ENCODE measurements at regions not wholly inside any gene's neighbourhood (a gene's known extent, or its start where the extent isn't known, plus 50 kb on each side); places are given as distances from the start of the nearest gene placed in this dataset.

DNA sequence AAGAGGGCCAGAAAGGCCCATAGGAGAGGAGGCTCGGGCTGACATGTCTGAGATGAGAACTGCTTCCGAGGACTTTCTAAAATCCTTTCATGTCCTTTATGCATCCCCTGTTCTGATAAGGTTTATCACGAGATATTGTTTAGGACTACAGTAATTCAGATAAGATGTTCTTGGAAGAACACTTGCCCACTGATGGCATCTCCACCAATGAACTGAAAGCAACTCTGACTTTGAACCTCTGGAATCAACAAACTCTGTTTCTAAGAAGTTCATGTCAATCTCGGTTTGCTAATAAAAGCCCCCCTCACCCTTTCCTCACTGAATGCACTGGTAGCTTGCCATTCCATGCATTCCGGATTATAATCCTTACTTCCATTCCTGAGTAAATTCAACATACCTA lies 90.9 kb downstream of the FGF9 start:
- TF ChIP-seq, protein P1, sequence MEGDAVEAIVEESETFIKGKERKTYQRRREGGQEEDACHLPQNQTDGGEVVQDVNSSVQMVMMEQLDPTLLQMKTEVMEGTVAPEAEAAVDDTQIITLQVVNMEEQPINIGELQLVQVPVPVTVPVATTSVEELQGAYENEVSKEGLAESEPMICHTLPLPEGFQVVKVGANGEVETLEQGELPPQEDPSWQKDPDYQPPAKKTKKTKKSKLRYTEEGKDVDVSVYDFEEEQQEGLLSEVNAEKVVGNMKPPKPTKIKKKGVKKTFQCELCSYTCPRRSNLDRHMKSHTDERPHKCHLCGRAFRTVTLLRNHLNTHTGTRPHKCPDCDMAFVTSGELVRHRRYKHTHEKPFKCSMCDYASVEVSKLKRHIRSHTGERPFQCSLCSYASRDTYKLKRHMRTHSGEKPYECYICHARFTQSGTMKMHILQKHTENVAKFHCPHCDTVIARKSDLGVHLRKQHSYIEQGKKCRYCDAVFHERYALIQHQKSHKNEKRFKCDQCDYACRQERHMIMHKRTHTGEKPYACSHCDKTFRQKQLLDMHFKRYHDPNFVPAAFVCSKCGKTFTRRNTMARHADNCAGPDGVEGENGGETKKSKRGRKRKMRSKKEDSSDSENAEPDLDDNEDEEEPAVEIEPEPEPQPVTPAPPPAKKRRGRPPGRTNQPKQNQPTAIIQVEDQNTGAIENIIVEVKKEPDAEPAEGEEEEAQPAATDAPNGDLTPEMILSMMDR (IDR thresholded peaks at IDR 0.05): no peak
- TF ChIP-seq POLR2A (IDR thresholded peaks at IDR 0.05) (no peak), EP300 (IDR thresholded peaks at IDR 0.05) (no peak)
